SH-SY5Y (cell line): ENCODE measurements at regions not wholly inside any gene's neighbourhood (a gene's known extent, or its start where the extent isn't known, plus 50 kb on each side); places are given as distances from the start of the nearest gene placed in this dataset.

Source experiments
- GATA2 ChIP-seq: IDR thresholded peaks from 2 replicates; pipeline ENCODE4 v1.6.1; 2011; ENCODE audit warnings: mild to moderate bottlenecking, low read depth, low read length
- GATA3 ChIP-seq: IDR thresholded peaks from 2 replicates; pipeline ENCODE4 v1.6.1; 2011; ENCODE audit warnings: low read depth, mild to moderate bottlenecking, low read length, moderate library complexity

DNA sequence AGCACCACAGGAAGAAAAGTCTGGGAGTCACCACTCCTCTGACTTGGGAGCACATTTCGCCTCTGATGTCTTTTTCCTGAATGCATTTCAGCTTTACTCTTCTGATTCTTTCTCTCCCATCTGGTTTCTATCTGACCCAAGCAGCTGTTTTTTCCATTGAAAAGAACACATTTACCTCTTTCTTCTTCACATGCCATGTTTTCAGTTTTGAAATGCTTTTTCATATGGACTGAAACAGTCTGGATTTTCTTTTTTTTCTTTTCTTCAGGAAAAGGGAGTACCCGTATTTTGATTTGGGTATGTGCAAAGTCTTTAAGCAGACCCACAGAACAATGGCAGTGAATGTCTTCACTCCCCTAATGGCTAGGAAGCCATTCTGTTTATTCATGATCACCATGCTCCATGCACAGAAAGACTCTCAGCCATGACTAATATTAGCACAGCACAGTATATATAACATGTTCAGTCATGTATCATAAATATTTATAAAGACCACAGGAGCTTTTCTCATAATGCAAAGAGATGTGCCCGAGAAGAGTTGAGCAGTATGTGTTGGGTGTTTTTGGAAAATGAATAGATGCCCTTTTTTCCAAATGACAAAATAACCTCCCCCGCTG lies 82.7 kb upstream of the LRIG1 start:
- TF ChIP-seq GATA3 (no peak), GATA2 (no peak)
